GM23338 (cell line): ENCODE measurements at regions not wholly inside any gene's neighbourhood (a gene's known extent, or its start where the extent isn't known, plus 50 kb on each side); places are given as distances from the start of the nearest gene placed in this dataset.

Experiments used
- ATAC-seq: fragments of 200-7000 bp; cut with Tn5 transposase; 3 replicates; pipeline ENCODE4 v1.9.1; 2020
- DNase-seq: peaks from one replicate; pipeline ENCODE4 v3.0.0-alpha.2; 2015; ENCODE audit warnings: low spot score
- H2AFZ ChIP-seq: fragments of 200-600 bp; sonication (generic); 2 replicates; pipeline ENCODE4 v1.8.0; 2016; ENCODE audit warnings: antibody characterized with exemption, mild to moderate bottlenecking, moderate library complexity
- H3F3A ChIP-seq: fragments of 200-600 bp; sonication (generic); replicated peaks from 2 replicates; pipeline ENCODE4 v1.8.0; 2017; ENCODE audit warnings: antibody characterized with exemption, mixed run types, low read depth
- H3K27ac ChIP-seq: fragments of 200-600 bp; sonication (generic); 2 replicates; pipeline ENCODE4 v1.6.1; 2016; ENCODE audit warnings: low read depth
- H3K27me3 ChIP-seq: fragments of 200-600 bp; sonication (generic); 2 replicates; pipeline ENCODE4 v1.8.0; 2016; ENCODE audit warnings: mild to moderate bottlenecking, mixed run types, moderate library complexity; ENCODE audit not compliant: insufficient read depth
- H3K36me3 ChIP-seq: fragments of 200-600 bp; sonication (generic); 2 replicates; pipeline ENCODE4 v1.8.0; 2016; ENCODE audit warnings: mild to moderate bottlenecking; ENCODE audit not compliant: insufficient read depth
- H3K4me1 ChIP-seq: fragments of 200-600 bp; sonication (generic); 2 replicates; pipeline ENCODE4 v1.8.0; 2016; ENCODE audit warnings: mild to moderate bottlenecking, moderate library complexity; ENCODE audit not compliant: insufficient read depth
- H3K4me2 ChIP-seq: fragments of 200-600 bp; sonication (generic); 2 replicates; pipeline ENCODE4 v1.7.1; 2017; ENCODE audit warnings: mixed run types
- H3K4me3 ChIP-seq: fragments of 200-600 bp; sonication (generic); 2 replicates; pipeline ENCODE4 v1.6.1; 2016; ENCODE audit warnings: mixed run types
- H3K79me2 ChIP-seq: fragments of 200-600 bp; sonication (generic); replicated peaks from 2 replicates; pipeline ENCODE4 v1.8.0; 2017; ENCODE audit warnings: mild to moderate bottlenecking; ENCODE audit not compliant: insufficient read depth
- H3K9me2 ChIP-seq: fragments of 200-600 bp; sonication (generic); 2 replicates; pipeline ENCODE4 v1.8.0; 2017; ENCODE audit not compliant: insufficient read depth
- H4K20me1 ChIP-seq: fragments of 200-600 bp; sonication (generic); replicated peaks from 2 replicates; pipeline ENCODE4 v1.8.0; 2017; ENCODE audit warnings: mild to moderate bottlenecking; ENCODE audit not compliant: insufficient read depth
- H3K27ac Mint-ChIP-seq: 2 replicates; pipeline ENCODE4 v1.8.0; 2020; ENCODE audit warnings: inconsistent platforms, mild to moderate bottlenecking, moderate library complexity, mixed read lengths
- H3K27me3 Mint-ChIP-seq: 3 replicates; pipeline ENCODE4 v1.8.0; 2022; ENCODE audit warnings: low read depth, mild to moderate bottlenecking, moderate library complexity, mixed read lengths, inconsistent platforms; ENCODE audit not compliant: insufficient read depth, poor library complexity
- H3K36me3 Mint-ChIP-seq: 3 replicates; pipeline ENCODE4 v1.8.0; 2021; ENCODE audit warnings: low read depth, mild to moderate bottlenecking, inconsistent platforms, moderate library complexity, mixed read lengths
- H3K4me1 Mint-ChIP-seq: 3 replicates; pipeline ENCODE4 v1.8.0; 2020; ENCODE audit warnings: mild to moderate bottlenecking, inconsistent platforms, mixed read lengths
- H3K4me3 Mint-ChIP-seq: 3 replicates; pipeline ENCODE4 v1.8.0; 2021; ENCODE audit warnings: moderate library complexity, mild to moderate bottlenecking, inconsistent platforms, mixed read lengths
- H3K9me3 Mint-ChIP-seq: 3 replicates; pipeline ENCODE4 v1.8.0; 2020; ENCODE audit warnings: moderate library complexity, mild to moderate bottlenecking, inconsistent platforms, mixed read lengths
- CREB1 ChIP-seq: fragments of 250-450 bp; sonication (Bioruptor Pico); IDR thresholded peaks from 2 replicates; pipeline ENCODE4 v1.5.0; 2020; ENCODE audit warnings: low read depth, mild to moderate bottlenecking, moderate library complexity
- EZH2 ChIP-seq: fragments of 200-600 bp; sonication (generic); IDR thresholded peaks from one replicate; pipeline ENCODE4 v1.8.0; 2017; ENCODE audit warnings: antibody characterized with exemption, mild to moderate bottlenecking, low read depth; ENCODE audit not compliant: unreplicated experiment
- EZH2phosphoT487 ChIP-seq: fragments of 200-600 bp; sonication (generic); IDR thresholded peaks from one replicate; pipeline ENCODE4 v1.8.1; 2018; ENCODE audit warnings: antibody characterized with exemption; ENCODE audit not compliant: unreplicated experiment
- JUNB ChIP-seq: IDR thresholded peaks from one replicate; pipeline ENCODE4 v1.6.1; 2016; ENCODE audit warnings: antibody characterized with exemption; ENCODE audit not compliant: unreplicated experiment
- POLR2AphosphoS5 ChIP-seq: IDR thresholded peaks from 2 replicates; pipeline ENCODE4 v1.6.1; 2016; ENCODE audit warnings: antibody characterized with exemption, low read depth
- ZNF114 ChIP-seq: fragments of 250-450 bp; sonication (Bioruptor Pico); IDR thresholded peaks from 2 replicates; pipeline ENCODE4 v1.5.0; 2020; ENCODE audit warnings: mild to moderate bottlenecking, moderate library complexity
- ZNF331 ChIP-seq: fragments of 250-450 bp; sonication (Bioruptor Pico); IDR thresholded peaks from 2 replicates; pipeline ENCODE4 v1.5.0; 2020; ENCODE audit warnings: low read depth, mild to moderate bottlenecking, moderate library complexity
- TF ChIP-seq, protein P1 (sequence below): fragments of 250-450 bp; sonication (Bioruptor Pico); IDR thresholded peaks from 2 replicates; pipeline ENCODE4 v1.5.0; 2020; ENCODE audit warnings: mild to moderate bottlenecking, moderate library complexity
- TF ChIP-seq, protein P2 (sequence below): IDR thresholded peaks from one replicate; pipeline ENCODE4 v1.6.1; 2018; ENCODE audit warnings: antibody characterized with exemption; ENCODE audit not compliant: unreplicated experiment
- TF ChIP-seq, protein P3 (sequence below), 2 experiments: fragments of 200-600 bp in 1 of 2; sonication (generic) in 1 of 2; conservative IDR thresholded peaks; 2 replicates each; pipeline versions ENCODE4 v1.5.1 to v1.6.1; 2016 to 2017; ENCODE audit warnings: antibody characterized with exemption in 2 of 2, low read depth in 2 of 2, mild to moderate bottlenecking in 2 of 2, moderate library complexity in 1 of 2

DNA sequence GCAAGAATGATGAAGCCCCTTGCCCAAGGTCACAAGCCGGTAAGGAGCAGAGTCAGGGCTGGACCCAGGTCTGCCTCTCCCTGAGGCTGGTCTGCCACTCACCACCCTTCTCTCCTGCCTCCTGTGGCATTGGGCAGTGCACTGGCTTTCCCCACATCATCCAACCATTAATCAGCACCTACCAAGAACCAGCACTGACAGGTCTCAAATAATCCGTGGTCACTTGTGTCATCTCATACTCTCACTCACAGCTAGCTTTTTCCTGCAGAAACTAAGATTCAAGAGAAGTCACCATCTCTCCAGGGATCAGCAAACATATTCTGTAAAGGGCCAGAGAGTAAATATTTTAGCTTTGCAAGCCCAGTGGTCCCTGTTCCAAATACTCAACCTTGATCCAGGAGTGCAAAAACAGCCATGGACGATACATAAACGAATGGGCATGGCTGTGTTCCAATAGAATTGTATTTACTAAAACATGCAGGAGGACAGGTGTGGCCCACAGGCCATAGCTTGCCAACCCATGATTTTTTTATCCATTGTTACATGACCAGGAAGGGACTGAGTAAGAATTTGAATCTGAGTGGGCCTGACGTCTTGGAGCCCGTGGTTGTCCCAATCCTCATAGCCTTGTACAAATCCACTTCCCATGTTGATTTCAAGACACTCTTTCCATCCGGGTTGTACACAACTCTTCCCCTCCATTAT lies 374.2 kb downstream of the BCL11B start:
- Histone ChIP-seq H3K36me3 (no peaks in the 10 kb centered on the region; the same call in 1 of the 2 replicates), H3K9me2 (0 out of 2 replicates have a peak, but pooled peaks cover 6% of the 10 kb centered on the region), H2AFZ (no peak overlapping the region), H3F3A (no peaks in the 10 kb centered on the region), H3K4me1 (peaks cover 10% of the 10 kb centered on the region; the same call in 1 of the 2 replicates), H4K20me1 (no peaks in the 10 kb centered on the region), H3K4me2 (no peak overlapping the region), H3K4me3 (no peak overlapping the region), H3K27me3 (no peaks in the 10 kb centered on the region), H3K27ac (no peak overlapping the region), H3K79me2 (no peaks in the 10 kb centered on the region)
- Mint-ChIP-seq H3K27me3 (peaks cover 10% of the 10 kb centered on the region), H3K9me3 (peaks cover 2% of the 10 kb centered on the region; the same call in 1 of the 3 replicates), H3K4me3 (no peak overlapping the region), H3K4me1 (peaks cover 5% of the 10 kb centered on the region; the same call in 2 of the 3 replicates), H3K36me3 (no peaks in the 10 kb centered on the region; the same call in 2 of the 3 replicates), H3K27ac (no peak overlapping the region)
- ATAC-seq (no peak), DNase-seq (no peak)
- TF ChIP-seq ZNF331: no peak
- TF ChIP-seq ZNF114 (CRISPR knock-in tag): no peak
- TF ChIP-seq EZH2: no peak
- no peak for TF ChIP-seq POLR2AphosphoS5
- TF ChIP-seq, protein P1, sequence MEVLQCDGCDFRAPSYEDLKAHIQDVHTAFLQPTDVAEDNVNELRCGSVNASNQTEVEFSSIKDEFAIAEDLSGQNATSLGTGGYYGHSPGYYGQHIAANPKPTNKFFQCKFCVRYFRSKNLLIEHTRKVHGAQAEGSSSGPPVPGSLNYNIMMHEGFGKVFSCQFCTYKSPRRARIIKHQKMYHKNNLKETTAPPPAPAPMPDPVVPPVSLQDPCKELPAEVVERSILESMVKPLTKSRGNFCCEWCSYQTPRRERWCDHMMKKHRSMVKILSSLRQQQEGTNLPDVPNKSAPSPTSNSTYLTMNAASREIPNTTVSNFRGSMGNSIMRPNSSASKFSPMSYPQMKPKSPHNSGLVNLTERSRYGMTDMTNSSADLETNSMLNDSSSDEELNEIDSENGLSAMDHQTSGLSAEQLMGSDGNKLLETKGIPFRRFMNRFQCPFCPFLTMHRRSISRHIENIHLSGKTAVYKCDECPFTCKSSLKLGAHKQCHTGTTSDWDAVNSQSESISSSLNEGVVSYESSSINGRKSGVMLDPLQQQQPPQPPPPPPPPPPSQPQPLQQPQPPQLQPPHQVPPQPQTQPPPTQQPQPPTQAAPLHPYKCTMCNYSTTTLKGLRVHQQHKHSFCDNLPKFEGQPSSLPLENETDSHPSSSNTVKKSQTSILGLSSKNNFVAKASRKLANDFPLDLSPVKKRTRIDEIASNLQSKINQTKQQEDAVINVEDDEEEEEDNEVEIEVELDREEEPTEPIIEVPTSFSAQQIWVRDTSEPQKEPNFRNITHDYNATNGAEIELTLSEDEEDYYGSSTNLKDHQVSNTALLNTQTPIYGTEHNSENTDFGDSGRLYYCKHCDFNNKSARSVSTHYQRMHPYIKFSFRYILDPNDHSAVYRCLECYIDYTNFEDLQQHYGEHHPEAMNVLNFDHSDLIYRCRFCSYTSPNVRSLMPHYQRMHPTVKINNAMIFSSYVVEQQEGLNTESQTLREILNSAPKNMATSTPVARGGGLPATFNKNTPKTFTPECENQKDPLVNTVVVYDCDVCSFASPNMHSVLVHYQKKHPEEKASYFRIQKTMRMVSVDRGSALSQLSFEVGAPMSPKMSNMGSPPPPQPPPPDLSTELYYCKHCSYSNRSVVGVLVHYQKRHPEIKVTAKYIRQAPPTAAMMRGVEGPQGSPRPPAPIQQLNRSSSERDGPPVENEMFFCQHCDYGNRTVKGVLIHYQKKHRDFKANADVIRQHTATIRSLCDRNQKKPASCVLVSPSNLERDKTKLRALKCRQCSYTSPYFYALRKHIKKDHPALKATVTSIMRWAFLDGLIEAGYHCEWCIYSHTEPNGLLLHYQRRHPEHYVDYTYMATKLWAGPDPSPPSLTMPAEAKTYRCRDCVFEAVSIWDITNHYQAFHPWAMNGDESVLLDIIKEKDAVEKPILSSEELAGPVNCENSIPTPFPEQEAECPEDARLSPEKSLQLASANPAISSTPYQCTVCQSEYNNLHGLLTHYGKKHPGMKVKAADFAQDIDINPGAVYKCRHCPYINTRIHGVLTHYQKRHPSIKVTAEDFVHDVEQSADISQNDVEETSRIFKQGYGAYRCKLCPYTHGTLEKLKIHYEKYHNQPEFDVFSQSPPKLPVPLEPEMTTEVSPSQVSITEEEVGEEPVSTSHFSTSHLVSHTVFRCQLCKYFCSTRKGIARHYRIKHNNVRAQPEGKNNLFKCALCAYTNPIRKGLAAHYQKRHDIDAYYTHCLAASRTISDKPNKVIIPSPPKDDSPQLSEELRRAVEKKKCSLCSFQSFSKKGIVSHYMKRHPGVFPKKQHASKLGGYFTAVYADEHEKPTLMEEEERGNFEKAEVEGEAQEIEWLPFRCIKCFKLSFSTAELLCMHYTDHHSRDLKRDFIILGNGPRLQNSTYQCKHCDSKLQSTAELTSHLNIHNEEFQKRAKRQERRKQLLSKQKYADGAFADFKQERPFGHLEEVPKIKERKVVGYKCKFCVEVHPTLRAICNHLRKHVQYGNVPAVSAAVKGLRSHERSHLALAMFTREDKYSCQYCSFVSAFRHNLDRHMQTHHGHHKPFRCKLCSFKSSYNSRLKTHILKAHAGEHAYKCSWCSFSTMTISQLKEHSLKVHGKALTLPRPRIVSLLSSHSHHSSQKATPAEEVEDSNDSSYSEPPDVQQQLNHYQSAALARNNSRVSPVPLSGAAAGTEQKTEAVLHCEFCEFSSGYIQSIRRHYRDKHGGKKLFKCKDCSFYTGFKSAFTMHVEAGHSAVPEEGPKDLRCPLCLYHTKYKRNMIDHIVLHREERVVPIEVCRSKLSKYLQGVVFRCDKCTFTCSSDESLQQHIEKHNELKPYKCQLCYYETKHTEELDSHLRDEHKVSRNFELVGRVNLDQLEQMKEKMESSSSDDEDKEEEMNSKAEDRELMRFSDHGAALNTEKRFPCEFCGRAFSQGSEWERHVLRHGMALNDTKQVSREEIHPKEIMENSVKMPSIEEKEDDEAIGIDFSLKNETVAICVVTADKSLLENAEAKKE (CRISPR knock-in tag): no peak
- no peak for TF ChIP-seq CREB1 (CRISPR knock-in tag)
- no peak for TF ChIP-seq JUNB
- TF ChIP-seq, protein P2, sequence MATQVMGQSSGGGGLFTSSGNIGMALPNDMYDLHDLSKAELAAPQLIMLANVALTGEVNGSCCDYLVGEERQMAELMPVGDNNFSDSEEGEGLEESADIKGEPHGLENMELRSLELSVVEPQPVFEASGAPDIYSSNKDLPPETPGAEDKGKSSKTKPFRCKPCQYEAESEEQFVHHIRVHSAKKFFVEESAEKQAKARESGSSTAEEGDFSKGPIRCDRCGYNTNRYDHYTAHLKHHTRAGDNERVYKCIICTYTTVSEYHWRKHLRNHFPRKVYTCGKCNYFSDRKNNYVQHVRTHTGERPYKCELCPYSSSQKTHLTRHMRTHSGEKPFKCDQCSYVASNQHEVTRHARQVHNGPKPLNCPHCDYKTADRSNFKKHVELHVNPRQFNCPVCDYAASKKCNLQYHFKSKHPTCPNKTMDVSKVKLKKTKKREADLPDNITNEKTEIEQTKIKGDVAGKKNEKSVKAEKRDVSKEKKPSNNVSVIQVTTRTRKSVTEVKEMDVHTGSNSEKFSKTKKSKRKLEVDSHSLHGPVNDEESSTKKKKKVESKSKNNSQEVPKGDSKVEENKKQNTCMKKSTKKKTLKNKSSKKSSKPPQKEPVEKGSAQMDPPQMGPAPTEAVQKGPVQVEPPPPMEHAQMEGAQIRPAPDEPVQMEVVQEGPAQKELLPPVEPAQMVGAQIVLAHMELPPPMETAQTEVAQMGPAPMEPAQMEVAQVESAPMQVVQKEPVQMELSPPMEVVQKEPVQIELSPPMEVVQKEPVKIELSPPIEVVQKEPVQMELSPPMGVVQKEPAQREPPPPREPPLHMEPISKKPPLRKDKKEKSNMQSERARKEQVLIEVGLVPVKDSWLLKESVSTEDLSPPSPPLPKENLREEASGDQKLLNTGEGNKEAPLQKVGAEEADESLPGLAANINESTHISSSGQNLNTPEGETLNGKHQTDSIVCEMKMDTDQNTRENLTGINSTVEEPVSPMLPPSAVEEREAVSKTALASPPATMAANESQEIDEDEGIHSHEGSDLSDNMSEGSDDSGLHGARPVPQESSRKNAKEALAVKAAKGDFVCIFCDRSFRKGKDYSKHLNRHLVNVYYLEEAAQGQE: no peak
- TF ChIP-seq EZH2phosphoT487: no peak
- TF ChIP-seq, protein P3, sequence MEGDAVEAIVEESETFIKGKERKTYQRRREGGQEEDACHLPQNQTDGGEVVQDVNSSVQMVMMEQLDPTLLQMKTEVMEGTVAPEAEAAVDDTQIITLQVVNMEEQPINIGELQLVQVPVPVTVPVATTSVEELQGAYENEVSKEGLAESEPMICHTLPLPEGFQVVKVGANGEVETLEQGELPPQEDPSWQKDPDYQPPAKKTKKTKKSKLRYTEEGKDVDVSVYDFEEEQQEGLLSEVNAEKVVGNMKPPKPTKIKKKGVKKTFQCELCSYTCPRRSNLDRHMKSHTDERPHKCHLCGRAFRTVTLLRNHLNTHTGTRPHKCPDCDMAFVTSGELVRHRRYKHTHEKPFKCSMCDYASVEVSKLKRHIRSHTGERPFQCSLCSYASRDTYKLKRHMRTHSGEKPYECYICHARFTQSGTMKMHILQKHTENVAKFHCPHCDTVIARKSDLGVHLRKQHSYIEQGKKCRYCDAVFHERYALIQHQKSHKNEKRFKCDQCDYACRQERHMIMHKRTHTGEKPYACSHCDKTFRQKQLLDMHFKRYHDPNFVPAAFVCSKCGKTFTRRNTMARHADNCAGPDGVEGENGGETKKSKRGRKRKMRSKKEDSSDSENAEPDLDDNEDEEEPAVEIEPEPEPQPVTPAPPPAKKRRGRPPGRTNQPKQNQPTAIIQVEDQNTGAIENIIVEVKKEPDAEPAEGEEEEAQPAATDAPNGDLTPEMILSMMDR (conservative IDR thresholded peaks at IDR 0.05; ENCODE audit: low read depth in 2 of 2): no peak
